ENCODE measurements at regions not wholly inside any gene's neighbourhood (a gene's known extent, or its start where the extent isn't known, plus 50 kb on each side); places are given as distances from the start of the nearest gene placed in this dataset.

DNA sequence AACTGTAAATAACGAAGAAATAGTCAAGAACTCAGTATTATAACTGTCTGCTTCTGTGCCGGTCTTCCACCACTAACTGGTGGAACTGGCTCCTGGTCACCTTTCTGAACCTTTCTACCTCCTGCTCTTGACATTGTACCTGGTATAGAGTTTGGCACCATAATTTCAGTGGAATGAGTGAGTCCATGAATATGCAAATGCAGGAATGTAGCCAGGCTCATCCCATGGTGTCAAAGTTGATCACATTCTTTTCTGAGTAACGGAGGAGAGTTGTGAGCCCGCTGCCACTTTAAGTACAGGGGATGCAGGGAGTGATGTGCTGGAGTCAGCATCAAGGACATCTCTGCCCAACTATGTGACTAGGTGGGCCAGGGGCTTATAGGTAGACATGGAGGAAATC lies 207.9 kb upstream of the HS3ST1 start:
- TF ChIP-seq RAD21 (IDR thresholded peaks at IDR 0.05) (no peak), HNF4A (conservative IDR thresholded peaks at IDR 0.05) (no peak), SP1 (IDR thresholded peaks at IDR 0.05) (no peak), TAF1 (conservative IDR thresholded peaks at IDR 0.05) (no peak), GABPA (IDR thresholded peaks at IDR 0.05 in 1 of 2, conservative IDR thresholded peaks at IDR 0.05 in 1 of 2) (no peak), FOXA1 (IDR thresholded peaks at IDR 0.05) (no peak)
- TF ChIP-seq, protein P1, sequence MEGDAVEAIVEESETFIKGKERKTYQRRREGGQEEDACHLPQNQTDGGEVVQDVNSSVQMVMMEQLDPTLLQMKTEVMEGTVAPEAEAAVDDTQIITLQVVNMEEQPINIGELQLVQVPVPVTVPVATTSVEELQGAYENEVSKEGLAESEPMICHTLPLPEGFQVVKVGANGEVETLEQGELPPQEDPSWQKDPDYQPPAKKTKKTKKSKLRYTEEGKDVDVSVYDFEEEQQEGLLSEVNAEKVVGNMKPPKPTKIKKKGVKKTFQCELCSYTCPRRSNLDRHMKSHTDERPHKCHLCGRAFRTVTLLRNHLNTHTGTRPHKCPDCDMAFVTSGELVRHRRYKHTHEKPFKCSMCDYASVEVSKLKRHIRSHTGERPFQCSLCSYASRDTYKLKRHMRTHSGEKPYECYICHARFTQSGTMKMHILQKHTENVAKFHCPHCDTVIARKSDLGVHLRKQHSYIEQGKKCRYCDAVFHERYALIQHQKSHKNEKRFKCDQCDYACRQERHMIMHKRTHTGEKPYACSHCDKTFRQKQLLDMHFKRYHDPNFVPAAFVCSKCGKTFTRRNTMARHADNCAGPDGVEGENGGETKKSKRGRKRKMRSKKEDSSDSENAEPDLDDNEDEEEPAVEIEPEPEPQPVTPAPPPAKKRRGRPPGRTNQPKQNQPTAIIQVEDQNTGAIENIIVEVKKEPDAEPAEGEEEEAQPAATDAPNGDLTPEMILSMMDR (IDR thresholded peaks at IDR 0.05; ENCODE audit: low read depth, low read length, missing input control), result no peak
- TF ChIP-seq, protein P2, sequence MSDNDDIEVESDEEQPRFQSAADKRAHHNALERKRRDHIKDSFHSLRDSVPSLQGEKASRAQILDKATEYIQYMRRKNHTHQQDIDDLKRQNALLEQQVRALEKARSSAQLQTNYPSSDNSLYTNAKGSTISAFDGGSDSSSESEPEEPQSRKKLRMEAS (IDR thresholded peaks at IDR 0.05), result no peak
- TF ChIP-seq, protein P3, sequence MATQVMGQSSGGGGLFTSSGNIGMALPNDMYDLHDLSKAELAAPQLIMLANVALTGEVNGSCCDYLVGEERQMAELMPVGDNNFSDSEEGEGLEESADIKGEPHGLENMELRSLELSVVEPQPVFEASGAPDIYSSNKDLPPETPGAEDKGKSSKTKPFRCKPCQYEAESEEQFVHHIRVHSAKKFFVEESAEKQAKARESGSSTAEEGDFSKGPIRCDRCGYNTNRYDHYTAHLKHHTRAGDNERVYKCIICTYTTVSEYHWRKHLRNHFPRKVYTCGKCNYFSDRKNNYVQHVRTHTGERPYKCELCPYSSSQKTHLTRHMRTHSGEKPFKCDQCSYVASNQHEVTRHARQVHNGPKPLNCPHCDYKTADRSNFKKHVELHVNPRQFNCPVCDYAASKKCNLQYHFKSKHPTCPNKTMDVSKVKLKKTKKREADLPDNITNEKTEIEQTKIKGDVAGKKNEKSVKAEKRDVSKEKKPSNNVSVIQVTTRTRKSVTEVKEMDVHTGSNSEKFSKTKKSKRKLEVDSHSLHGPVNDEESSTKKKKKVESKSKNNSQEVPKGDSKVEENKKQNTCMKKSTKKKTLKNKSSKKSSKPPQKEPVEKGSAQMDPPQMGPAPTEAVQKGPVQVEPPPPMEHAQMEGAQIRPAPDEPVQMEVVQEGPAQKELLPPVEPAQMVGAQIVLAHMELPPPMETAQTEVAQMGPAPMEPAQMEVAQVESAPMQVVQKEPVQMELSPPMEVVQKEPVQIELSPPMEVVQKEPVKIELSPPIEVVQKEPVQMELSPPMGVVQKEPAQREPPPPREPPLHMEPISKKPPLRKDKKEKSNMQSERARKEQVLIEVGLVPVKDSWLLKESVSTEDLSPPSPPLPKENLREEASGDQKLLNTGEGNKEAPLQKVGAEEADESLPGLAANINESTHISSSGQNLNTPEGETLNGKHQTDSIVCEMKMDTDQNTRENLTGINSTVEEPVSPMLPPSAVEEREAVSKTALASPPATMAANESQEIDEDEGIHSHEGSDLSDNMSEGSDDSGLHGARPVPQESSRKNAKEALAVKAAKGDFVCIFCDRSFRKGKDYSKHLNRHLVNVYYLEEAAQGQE (IDR thresholded peaks at IDR 0.05), result no peak
- TF ChIP-seq, protein P4, sequence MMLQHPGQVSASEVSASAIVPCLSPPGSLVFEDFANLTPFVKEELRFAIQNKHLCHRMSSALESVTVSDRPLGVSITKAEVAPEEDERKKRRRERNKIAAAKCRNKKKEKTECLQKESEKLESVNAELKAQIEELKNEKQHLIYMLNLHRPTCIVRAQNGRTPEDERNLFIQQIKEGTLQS (IDR thresholded peaks at IDR 0.05), result no peak
